ENCODE measurements at regions not wholly inside any gene's neighbourhood (a gene's known extent, or its start where the extent isn't known, plus 50 kb on each side); places are given as distances from the start of the nearest gene placed in this dataset.

GRCh38 chr5:102554082-102554481, 55.3 kb upstream of the SLCO6A1 start:
- H3K4me3 ChIP-seq (replicated peaks; ENCODE audit: low read depth, low read length) = no peak overlapping the region
- DNase-seq (ENCODE audit: low read depth) = no peak
- TF ChIP-seq CTCF (IDR thresholded peaks at IDR 0.05; ENCODE audit: low read length, missing control alignments) = no peak

- DNase-seq (ENCODE audit: low read depth) = peak; percentile 9
- H3K4me3 ChIP-seq (replicated peaks; ENCODE audit: low read depth, low read length) = no peak overlapping the region
These were observed 55.9 kb upstream of the SLCO6A1 start for GRCh38 chr5:102554728-102555127.

GRCh38 chr5:102561894-102562760, 63.3 kb upstream of the SLCO6A1 start:
- no peak overlapping the region for H3K4me3 ChIP-seq (replicated peaks; ENCODE audit: low read depth, low read length)
- peak; percentile 21 for DNase-seq (ENCODE audit: low read depth)
- peak; percentile 73 for TF ChIP-seq CTCF (IDR thresholded peaks at IDR 0.05; ENCODE audit: low read length, missing control alignments)

More at GRCh38 chr5:102554728-102555127, 55.9 kb upstream of the SLCO6A1 start:
- TF ChIP-seq CTCF (IDR thresholded peaks at IDR 0.05; ENCODE audit: low read length, missing control alignments) = peak; percentile 7

GRCh38 chr5:102570747-102571146, 71.9 kb upstream of the SLCO6A1 start:
- DNase-seq (ENCODE audit: low read depth) = no peak
- H3K4me3 ChIP-seq (replicated peaks; ENCODE audit: low read depth, low read length) = no peak overlapping the region
- TF ChIP-seq CTCF (IDR thresholded peaks at IDR 0.05; ENCODE audit: low read length, missing control alignments) = no peak

- no peak overlapping the region for H3K4me3 ChIP-seq (replicated peaks; ENCODE audit: low read depth, low read length)
- no peak for DNase-seq (ENCODE audit: low read depth)
- TF ChIP-seq CTCF (IDR thresholded peaks at IDR 0.05; ENCODE audit: low read length, missing control alignments) = no peak
These were observed 79.6 kb upstream of the SLCO6A1 start for GRCh38 chr5:102578362-102578761.

- no peak for TF ChIP-seq CTCF (IDR thresholded peaks at IDR 0.05; ENCODE audit: low read length, missing control alignments)
- DNase-seq (ENCODE audit: low read depth) = no peak
- H3K4me3 ChIP-seq (replicated peaks; ENCODE audit: low read depth, low read length) = no peak overlapping the region
These were observed 80.6 kb upstream of the SLCO6A1 start for GRCh38 chr5:102579379-102579778.

GRCh38 chr5:102581011-102581410, 82.2 kb upstream of the SLCO6A1 start:
- no peak for TF ChIP-seq CTCF (IDR thresholded peaks at IDR 0.05; ENCODE audit: low read length, missing control alignments)
- no peak overlapping the region for H3K4me3 ChIP-seq (replicated peaks; ENCODE audit: low read depth, low read length)
- no peak for DNase-seq (ENCODE audit: low read depth)
